ENCODE measurements at regions not wholly inside any gene's neighbourhood (a gene's known extent, or its start where the extent isn't known, plus 50 kb on each side); places are given as distances from the start of the nearest gene placed in this dataset.

GRCh38 chr13:87089391-87089790 is 581.8 kb upstream of the SLITRK5 start:
- H3K9me3 Mint-ChIP-seq = no peaks in the 10 kb centered on the region
- TF ChIP-seq CTCF (IDR thresholded peaks at IDR 0.05) = no peak
- DNase-seq = no peak

GRCh38 chr13:87093399-87093798 is 577.8 kb upstream of the SLITRK5 start:
- no peak for TF ChIP-seq CTCF (IDR thresholded peaks at IDR 0.05)
- H3K27ac Mint-ChIP-seq = no peak overlapping the region
- H3K27me3 Mint-ChIP-seq (ENCODE audit: low read depth, poor library complexity) = no peaks in the 10 kb centered on the region
- H3K9me3 Mint-ChIP-seq = no peaks in the 10 kb centered on the region
- no peak for DNase-seq
- peaks cover 5% of the 10 kb centered on the region for H3K4me1 Mint-ChIP-seq
- H3K4me3 Mint-ChIP-seq = no peak overlapping the region
- H3K36me3 Mint-ChIP-seq (ENCODE audit: low read depth) = no peaks in the 10 kb centered on the region

More at GRCh38 chr13:87089391-87089790, 581.8 kb upstream of the SLITRK5 start:
- Mint-ChIP-seq H3K27ac (no peak overlapping the region), H3K27me3 (ENCODE audit: low read depth, poor library complexity) (no peaks in the 10 kb centered on the region), H3K4me3 (no peak overlapping the region), H3K4me1 (peaks cover under 1% of the 10 kb centered on the region), H3K36me3 (ENCODE audit: low read depth) (no peaks in the 10 kb centered on the region)

GRCh38 chr13:87094646-87095045 is 576.5 kb upstream of the SLITRK5 start:
- Mint-ChIP-seq H3K4me3 (no peak overlapping the region), H3K27me3 (ENCODE audit: low read depth, poor library complexity) (no peaks in the 10 kb centered on the region), H3K27ac (peak overlapping the region; percentile 41), H3K4me1 (peaks cover 5% of the 10 kb centered on the region), H3K9me3 (no peaks in the 10 kb centered on the region), H3K36me3 (ENCODE audit: low read depth) (no peaks in the 10 kb centered on the region)
- DNase-seq = no peak
- no peak for TF ChIP-seq CTCF (IDR thresholded peaks at IDR 0.05)

GRCh38 chr13:87100431-87100830 is 570.7 kb upstream of the SLITRK5 start:
- no peak for DNase-seq
- no peak for TF ChIP-seq CTCF (IDR thresholded peaks at IDR 0.05)

GRCh38 chr13:87107651-87108050 is 563.5 kb upstream of the SLITRK5 start:
- H3K4me3 Mint-ChIP-seq = no peak overlapping the region

More at GRCh38 chr13:87100431-87100830, 570.7 kb upstream of the SLITRK5 start:
- H3K4me1 Mint-ChIP-seq = no peaks in the 10 kb centered on the region
- H3K27ac Mint-ChIP-seq = no peak overlapping the region
- no peaks in the 10 kb centered on the region for H3K9me3 Mint-ChIP-seq
- H3K4me3 Mint-ChIP-seq = no peak overlapping the region
- no peaks in the 10 kb centered on the region for H3K27me3 Mint-ChIP-seq (ENCODE audit: low read depth, poor library complexity)
- no peaks in the 10 kb centered on the region for H3K36me3 Mint-ChIP-seq (ENCODE audit: low read depth)

More at GRCh38 chr13:87107651-87108050, 563.5 kb upstream of the SLITRK5 start:
- H3K36me3 Mint-ChIP-seq (ENCODE audit: low read depth) = no peaks in the 10 kb centered on the region
- peak overlapping the region; percentile 8 for H3K27ac Mint-ChIP-seq
- no peaks in the 10 kb centered on the region for H3K4me1 Mint-ChIP-seq
- DNase-seq = no peak
- H3K9me3 Mint-ChIP-seq = no peaks in the 10 kb centered on the region
- no peak for TF ChIP-seq CTCF (IDR thresholded peaks at IDR 0.05)
- no peaks in the 10 kb centered on the region for H3K27me3 Mint-ChIP-seq (ENCODE audit: low read depth, poor library complexity)
